ENCODE measurements at regions not wholly inside any gene's neighbourhood (a gene's known extent, or its start where the extent isn't known, plus 50 kb on each side); places are given as distances from the start of the nearest gene placed in this dataset.

DNA sequence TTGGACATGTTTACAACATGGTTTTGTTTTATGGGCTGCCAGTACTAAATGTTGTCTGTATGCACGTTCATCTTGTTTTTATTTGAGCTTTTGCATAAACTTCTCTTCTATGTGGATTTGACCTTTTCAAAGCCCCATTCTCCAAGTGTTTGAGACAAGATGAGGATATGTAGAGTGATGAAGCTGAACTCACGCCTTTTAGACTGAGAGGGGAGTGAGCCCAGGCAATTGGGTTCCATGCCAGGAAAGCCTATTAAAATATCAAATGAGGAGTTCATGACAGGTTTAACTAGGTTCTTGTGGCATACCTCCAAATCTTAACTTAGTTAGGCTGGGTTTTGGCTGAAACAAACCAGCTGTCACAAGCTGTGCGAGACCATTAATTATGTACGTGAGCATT is 170.4 kb upstream of the LDB2 start:
- intact Hi-C loops (cut with DNase I; ENCODE audit: low total_unique reads) = no loop called here

DNA sequence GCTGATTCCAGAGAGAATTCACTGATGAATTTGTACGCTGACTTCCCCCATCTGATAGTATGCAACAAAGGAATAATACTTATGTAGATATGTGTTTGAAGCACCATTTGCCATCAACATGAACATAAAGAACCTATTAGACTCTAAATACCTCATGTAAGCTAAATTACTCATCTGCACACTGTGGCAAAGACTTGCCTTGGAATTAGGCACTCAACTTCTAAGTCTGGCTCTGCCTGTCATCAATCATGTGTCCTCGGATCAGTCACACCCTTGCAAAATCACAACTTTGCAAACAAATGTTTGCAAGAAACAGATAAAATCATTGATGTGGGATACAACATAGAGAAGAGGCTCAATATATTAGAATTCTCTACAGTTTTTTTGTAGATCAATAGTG is 169.9 kb upstream of the LDB2 start:
- Histone ChIP-seq H3K9me3 (peaks cover 0 to 5% (median 0%) of the 10 kb centered on the region in 4 donors), H3K27me3 (no peaks in the 10 kb centered on the region), H3K4me3 (no peak overlapping the region), H3K27ac (no peak overlapping the region), H3K36me3 (no peaks in the 10 kb centered on the region), H3K4me1 (peaks cover 0 to 6% (median 0%) of the 10 kb centered on the region in 4 donors)
- WGBS, 5 donors = 57 to 69% (median 63%) methylated on average over 2 of the region's 2 CpGs
- intact Hi-C loops (cut with DNase I; ENCODE audit: low total_unique reads) = no loop called here
- no peak for DNase-seq
- TF ChIP-seq, protein P1, sequence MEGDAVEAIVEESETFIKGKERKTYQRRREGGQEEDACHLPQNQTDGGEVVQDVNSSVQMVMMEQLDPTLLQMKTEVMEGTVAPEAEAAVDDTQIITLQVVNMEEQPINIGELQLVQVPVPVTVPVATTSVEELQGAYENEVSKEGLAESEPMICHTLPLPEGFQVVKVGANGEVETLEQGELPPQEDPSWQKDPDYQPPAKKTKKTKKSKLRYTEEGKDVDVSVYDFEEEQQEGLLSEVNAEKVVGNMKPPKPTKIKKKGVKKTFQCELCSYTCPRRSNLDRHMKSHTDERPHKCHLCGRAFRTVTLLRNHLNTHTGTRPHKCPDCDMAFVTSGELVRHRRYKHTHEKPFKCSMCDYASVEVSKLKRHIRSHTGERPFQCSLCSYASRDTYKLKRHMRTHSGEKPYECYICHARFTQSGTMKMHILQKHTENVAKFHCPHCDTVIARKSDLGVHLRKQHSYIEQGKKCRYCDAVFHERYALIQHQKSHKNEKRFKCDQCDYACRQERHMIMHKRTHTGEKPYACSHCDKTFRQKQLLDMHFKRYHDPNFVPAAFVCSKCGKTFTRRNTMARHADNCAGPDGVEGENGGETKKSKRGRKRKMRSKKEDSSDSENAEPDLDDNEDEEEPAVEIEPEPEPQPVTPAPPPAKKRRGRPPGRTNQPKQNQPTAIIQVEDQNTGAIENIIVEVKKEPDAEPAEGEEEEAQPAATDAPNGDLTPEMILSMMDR (IDR thresholded peaks at IDR 0.05) = no peak
- TF ChIP-seq POLR2AphosphoS5 (IDR thresholded peaks at IDR 0.05) = no peak
- no peak for TF ChIP-seq POLR2A (IDR thresholded peaks at IDR 0.05)
- TF ChIP-seq EP300 (IDR thresholded peaks at IDR 0.05) = no peak

More for the DNA sequence above, 170.4 kb upstream of the LDB2 start:
- H3K4me3 ChIP-seq = no peak overlapping the region
- WGBS, 5 donors = 60 to 77% (median 66%) methylated on average over 4 of the region's 4 CpGs
- H3K9me3 ChIP-seq = peaks cover 0 to 5% (median 0%) of the 10 kb centered on the region in 4 donors
- no peaks in the 10 kb centered on the region for H3K27me3 ChIP-seq
- no peak overlapping the region for H3K27ac ChIP-seq
- peak in 1 of 2 donors; percentile 49 for DNase-seq
- no peaks in the 10 kb centered on the region for H3K36me3 ChIP-seq
- TF ChIP-seq POLR2A (IDR thresholded peaks at IDR 0.05) = no peak
- TF ChIP-seq, protein P1 (IDR thresholded peaks at IDR 0.05) = no peak
- no peak for TF ChIP-seq EP300 (IDR thresholded peaks at IDR 0.05)
- TF ChIP-seq POLR2AphosphoS5 (IDR thresholded peaks at IDR 0.05) = no peak
- H3K4me1 ChIP-seq = peaks cover 0 to 6% (median 0%) of the 10 kb centered on the region in 4 donors

DNA sequence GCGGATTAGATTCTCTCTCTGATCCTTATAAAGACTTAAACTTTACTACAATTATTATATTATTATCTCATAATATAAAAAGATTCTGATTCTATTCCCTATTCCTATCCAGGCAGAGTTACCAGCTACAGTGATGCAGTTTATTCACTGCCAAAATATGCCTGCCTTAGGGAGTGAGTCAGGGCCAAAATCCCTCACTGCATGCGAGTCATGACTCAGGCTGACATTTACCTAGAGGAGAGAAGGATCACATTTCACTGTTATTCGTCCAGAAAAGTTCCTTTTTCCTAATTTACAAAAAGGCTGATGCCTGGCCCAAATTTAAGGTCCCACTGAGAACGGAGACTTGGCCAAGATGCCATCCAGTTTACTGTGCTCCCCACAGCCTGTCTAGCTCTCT is 168.5 kb upstream of the LDB2 start:
- TF ChIP-seq, protein P1 (IDR thresholded peaks at IDR 0.05) = no peak
- peak in 1 of 3 donors; percentile 12 for TF ChIP-seq POLR2AphosphoS5 (IDR thresholded peaks at IDR 0.05)
- Histone ChIP-seq H3K27me3 (no peaks in the 10 kb centered on the region), H3K36me3 (no peaks in the 10 kb centered on the region), H3K4me3 (no peak overlapping the region), H3K9me3 (peaks cover 0 to 5% (median 0%) of the 10 kb centered on the region in 4 donors), H3K27ac (no peak overlapping the region), H3K4me1 (peaks cover 0 to 6% (median 0%) of the 10 kb centered on the region in 4 donors)
- 58 to 72% (median 60%) methylated on average over 4 of the region's 4 CpGs for WGBS, 5 donors
- intact Hi-C loops (cut with DNase I; ENCODE audit: low total_unique reads) = no loop called here
- DNase-seq = no peak

DNA sequence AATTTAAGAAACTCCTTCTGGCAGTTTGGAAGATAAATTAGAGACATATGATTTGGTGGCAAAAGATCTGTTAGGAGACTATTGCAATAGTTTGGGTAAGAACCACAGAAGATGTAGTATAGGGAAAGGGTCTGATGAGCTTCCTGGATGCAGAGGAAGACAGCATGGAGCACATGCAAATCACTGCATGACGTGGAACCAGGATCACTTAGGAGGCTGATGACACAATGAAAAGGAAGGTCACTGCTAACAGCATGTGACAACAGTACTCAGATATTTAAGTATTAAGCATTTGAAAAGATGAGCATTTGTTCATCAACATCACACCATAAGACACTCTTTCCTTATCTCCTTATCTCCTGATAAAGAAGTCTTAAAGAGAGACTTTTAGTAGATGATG is 167.8 kb upstream of the LDB2 start:
- Histone ChIP-seq H3K27me3 (no peaks in the 10 kb centered on the region), H3K4me1 (peaks cover 0 to 6% (median 0%) of the 10 kb centered on the region in 4 donors), H3K9me3 (peaks cover 0 to 5% (median 0%) of the 10 kb centered on the region in 4 donors), H3K4me3 (no peak overlapping the region), H3K27ac (no peak overlapping the region), H3K36me3 (no peaks in the 10 kb centered on the region)
- WGBS, 5 donors = 52 to 85% (median 65%) methylated on average over 1 of the region's 1 CpG
- intact Hi-C loops (cut with DNase I; ENCODE audit: low total_unique reads) = no loop called here
- TF ChIP-seq EP300 (IDR thresholded peaks at IDR 0.05) = no peak
- no peak for TF ChIP-seq POLR2AphosphoS5 (IDR thresholded peaks at IDR 0.05)
- TF ChIP-seq, protein P1 (IDR thresholded peaks at IDR 0.05) = no peak
- no peak for TF ChIP-seq POLR2A (IDR thresholded peaks at IDR 0.05)
- no peak for DNase-seq

All from stomach (tissue), 8 donors.